Rectal smooth muscle tissue (tissue), 1 donor: ENCODE measurements at regions not wholly inside any gene's neighbourhood (a gene's known extent, or its start where the extent isn't known, plus 50 kb on each side); places are given as distances from the start of the nearest gene placed in this dataset.

Experiments used
- H3K27ac ChIP-seq: one replicate; pipeline ENCODE4 v1.7.0; 2013; ENCODE audit warnings: low read depth, low read length, inconsistent platforms
- H3K27me3 ChIP-seq: one replicate; pipeline ENCODE4 v1.7.0; 2013; ENCODE audit warnings: low read length; ENCODE audit not compliant: control insufficient read depth, insufficient read depth
- H3K36me3 ChIP-seq: one replicate; pipeline ENCODE4 v1.7.0; 2013; ENCODE audit warnings: low read length; ENCODE audit not compliant: control insufficient read depth, insufficient read depth
- H3K4me1 ChIP-seq: one replicate; pipeline ENCODE4 v1.7.0; 2013; ENCODE audit warnings: low read length; ENCODE audit not compliant: control insufficient read depth, insufficient read depth
- H3K4me3 ChIP-seq: one replicate; pipeline ENCODE4 v1.7.0; 2013; ENCODE audit warnings: low read length
- H3K9ac ChIP-seq: one replicate; pipeline ENCODE4 v1.7.0; 2013; ENCODE audit warnings: low read length

DNA sequence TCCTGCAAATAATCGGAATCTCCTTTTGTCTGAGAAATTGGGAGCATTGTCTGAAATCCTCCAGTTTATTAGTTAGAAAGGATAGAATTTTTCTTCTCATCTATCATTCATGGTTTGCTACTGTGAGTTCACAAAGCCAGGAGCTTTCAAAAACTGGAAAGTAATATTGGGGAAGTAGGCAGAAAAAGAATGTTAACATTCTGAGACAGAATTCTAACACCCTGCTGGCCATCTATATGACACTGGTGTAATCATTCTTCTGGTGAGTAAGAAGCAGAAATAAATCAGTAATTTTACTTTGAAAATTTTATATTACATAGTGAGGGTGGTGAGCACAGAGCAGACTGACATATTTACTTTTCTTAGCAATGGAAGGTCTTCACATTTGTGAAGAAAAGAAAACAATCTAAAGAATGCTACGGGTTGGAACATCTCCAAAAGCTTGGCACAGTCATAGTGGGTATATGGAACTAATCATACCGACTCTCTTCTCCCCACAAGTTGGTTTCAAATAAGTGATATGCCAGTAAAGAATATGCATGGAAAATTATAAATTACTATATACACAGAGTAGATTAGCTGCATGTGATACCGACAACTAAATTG lies 344.9 kb downstream of the LPIN1 start:
- no peak overlapping the region for H3K4me3 ChIP-seq
- H3K27me3 ChIP-seq, result peaks cover 3% of the 10 kb centered on the region
- H3K27ac ChIP-seq, result no peak overlapping the region
- no peak overlapping the region for H3K9ac ChIP-seq
- H3K4me1 ChIP-seq, result no peaks in the 10 kb centered on the region
- H3K36me3 ChIP-seq, result no peaks in the 10 kb centered on the region

DNA sequence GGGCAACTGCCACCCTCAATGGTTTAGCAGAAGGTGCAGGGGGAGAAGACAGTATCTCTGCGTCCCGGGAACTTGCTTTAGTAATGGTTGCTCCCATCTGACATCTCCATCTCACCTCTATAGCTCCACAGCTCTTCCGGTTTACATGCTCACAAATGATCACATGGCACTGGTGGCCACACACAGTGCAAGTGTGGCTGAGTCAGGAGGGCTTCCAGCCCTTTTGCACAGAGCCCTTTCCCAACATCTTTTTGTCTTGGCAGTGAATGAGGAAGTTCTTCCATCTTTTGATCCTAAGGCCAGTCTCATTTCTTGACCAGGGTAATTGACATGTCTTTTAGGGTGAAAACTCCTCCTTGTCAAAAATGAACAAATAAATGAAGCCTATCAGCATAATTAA lies 347.7 kb downstream of the LPIN1 start:
- H3K9ac ChIP-seq, result no peak overlapping the region
- H3K27me3 ChIP-seq, result peaks cover 3% of the 10 kb centered on the region
- no peak overlapping the region for H3K27ac ChIP-seq
- no peaks in the 10 kb centered on the region for H3K36me3 ChIP-seq
- H3K4me1 ChIP-seq, result no peaks in the 10 kb centered on the region
- H3K4me3 ChIP-seq, result no peak overlapping the region

DNA sequence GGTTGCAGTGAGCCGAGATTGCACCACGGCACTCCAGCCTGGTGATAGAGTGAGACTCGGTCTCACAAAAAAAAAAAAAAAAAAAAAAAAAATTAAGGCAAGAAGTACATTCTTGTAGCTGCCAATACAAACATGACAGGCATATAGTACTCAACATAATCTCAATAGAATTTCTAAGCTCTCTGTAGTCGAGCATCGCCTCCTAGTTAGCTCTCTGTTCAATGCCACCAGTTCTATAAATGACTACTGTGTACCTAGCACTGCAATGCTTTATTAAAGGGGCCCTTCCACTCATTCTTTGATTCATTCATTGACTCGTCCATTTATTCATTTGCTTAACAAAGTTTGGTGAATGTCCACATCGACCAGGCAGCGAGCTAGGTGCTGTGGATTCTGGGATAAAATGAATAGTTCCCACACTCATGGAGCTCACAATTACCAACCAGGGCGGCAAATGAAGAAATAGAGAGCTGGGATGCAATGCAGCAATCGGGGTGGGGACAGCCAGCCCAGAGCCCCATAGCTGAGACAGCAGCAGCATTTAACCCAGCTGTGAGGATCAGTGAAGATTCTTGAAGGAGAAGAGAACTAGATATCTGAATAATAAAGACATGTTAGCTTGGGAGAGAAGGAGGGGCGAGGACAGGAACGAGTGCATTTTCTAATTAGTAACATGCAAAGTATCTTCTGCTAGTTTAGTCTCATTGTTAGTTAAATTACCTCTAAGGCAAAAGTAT lies 349.8 kb downstream of the LPIN1 start:
- H3K4me3 ChIP-seq, result no peak overlapping the region
- no peaks in the 10 kb centered on the region for H3K36me3 ChIP-seq
- no peaks in the 10 kb centered on the region for H3K4me1 ChIP-seq
- no peak overlapping the region for H3K27ac ChIP-seq
- H3K27me3 ChIP-seq, result no peaks in the 10 kb centered on the region
- H3K9ac ChIP-seq, result no peak overlapping the region

DNA sequence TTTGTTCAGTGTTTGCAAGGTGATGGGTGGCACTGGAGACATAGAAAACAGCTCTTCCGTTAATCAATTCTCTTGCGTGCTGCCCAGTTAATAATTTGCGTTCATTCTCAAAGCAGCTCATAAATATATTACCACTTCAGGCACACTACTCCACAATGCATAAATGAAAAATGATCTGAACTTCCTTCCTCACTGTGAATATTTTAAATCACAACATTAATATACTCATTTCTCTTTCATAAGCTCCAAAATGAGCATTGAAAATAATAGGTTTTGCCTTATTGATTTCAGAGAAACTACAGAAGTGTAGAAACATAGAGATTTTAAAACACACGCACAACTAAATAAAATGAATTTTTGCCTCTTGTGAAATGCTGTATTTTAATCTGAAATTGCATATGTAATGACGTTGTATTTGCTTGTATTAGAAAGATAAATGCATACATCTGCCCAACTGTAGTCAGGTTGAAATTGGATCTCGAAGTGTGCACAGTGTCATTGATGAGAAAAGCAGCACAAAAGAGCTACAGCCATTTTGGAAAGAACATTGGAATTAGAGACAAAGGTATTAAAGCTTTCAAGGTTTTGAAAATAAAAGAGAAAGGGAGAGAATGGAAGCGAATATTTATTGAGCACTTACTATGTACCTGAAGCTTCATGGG lies 350.5 kb downstream of the LPIN1 start:
- Histone ChIP-seq H3K27ac (no peak overlapping the region), H3K27me3 (no peaks in the 10 kb centered on the region), H3K9ac (no peak overlapping the region), H3K36me3 (no peaks in the 10 kb centered on the region), H3K4me3 (no peak overlapping the region), H3K4me1 (no peaks in the 10 kb centered on the region)

DNA sequence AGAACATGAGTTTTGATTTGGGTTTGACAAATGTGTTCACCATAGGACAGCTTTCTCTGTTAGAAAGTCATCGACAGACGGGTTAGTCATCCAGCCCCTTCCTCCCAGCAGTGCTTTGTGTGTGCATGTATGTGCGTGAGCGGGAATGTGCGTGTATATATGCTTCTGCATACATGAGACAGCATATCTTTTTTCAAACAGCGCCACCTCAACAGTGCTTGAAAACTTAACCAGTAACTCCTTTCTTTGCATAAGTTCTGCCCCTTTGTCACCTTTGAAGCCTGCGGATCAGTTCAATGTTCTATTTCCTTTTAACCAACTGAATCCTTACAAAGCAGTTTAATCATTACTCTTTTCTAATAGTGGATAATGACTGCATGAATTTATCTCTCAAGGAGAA lies 351.4 kb downstream of the LPIN1 start:
- no peak overlapping the region for H3K4me3 ChIP-seq

DNA sequence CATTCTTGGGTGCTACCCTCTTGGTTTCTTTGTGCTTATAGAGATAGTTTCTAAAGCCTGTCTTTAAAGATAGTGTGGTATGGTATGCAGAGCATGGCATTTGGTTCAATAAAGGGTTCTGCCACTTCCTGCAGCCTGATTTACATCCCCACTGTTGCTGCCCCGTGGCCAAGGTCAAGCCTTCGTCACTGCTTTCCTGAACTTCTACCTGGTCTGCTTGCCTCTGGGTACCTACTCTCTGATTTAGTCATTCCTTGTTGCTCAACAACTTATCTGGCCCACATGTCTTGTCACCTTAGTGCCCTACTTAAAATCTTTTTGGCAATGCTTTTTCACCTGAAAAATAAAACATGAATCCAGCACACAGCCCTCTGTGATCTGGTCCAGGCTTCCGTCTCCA lies 352.9 kb downstream of the LPIN1 start:
- Histone ChIP-seq H3K36me3 (no peaks in the 10 kb centered on the region), H3K9ac (no peak overlapping the region), H3K27me3 (no peaks in the 10 kb centered on the region), H3K4me1 (no peaks in the 10 kb centered on the region), H3K27ac (no peak overlapping the region), H3K4me3 (no peak overlapping the region)

More for the DNA sequence above, 351.4 kb downstream of the LPIN1 start:
- H3K27me3 ChIP-seq, result no peaks in the 10 kb centered on the region
- no peaks in the 10 kb centered on the region for H3K4me1 ChIP-seq
- H3K36me3 ChIP-seq, result no peaks in the 10 kb centered on the region
- no peak overlapping the region for H3K27ac ChIP-seq
- H3K9ac ChIP-seq, result no peak overlapping the region

DNA sequence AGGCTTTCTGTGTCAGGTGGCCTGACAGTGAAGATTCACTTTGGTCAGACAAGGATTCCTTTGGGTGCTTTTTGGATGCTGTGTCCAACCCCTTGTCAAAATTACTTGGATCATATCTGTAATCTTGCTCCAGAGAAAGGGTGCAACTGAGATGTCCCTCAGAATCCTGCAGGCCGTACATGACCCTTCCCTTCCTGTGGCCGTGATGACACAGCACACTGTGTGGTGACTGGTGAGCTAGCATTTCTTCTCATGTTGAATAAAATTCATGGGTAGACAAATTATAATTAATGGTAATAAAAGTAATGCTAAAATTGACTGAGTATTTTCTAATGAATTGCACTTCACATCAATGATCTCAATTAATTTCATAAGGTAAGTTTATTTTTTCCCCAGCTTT lies 356.2 kb downstream of the LPIN1 start:
- Histone ChIP-seq H3K27me3 (no peaks in the 10 kb centered on the region), H3K36me3 (no peaks in the 10 kb centered on the region), H3K4me1 (no peaks in the 10 kb centered on the region), H3K9ac (no peak overlapping the region), H3K4me3 (no peak overlapping the region), H3K27ac (no peak overlapping the region)

DNA sequence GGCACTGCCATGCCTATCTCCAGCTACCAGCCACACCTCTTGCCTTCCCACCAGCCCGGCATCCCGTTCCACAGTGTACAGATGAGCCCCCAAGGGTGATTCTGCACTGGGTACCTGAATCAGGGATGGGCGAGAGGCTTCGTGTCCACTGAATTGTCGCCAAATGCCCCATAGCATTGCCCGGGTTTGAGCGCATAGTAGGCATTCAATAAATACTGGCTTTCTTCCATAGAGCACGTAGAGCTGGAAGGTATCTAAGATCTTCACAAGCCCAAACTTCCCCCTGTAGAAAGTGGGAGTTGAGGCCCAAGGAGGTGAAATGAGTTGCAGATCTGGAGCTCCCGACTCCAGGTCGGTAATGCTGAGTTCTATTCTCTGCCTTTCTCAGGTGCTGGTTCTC lies 358.7 kb downstream of the LPIN1 start:
- H3K27me3 ChIP-seq, result no peaks in the 10 kb centered on the region
- H3K27ac ChIP-seq, result no peak overlapping the region
- H3K4me1 ChIP-seq, result peaks cover 2% of the 10 kb centered on the region
- H3K36me3 ChIP-seq, result no peaks in the 10 kb centered on the region
- no peak overlapping the region for H3K4me3 ChIP-seq
- H3K9ac ChIP-seq, result no peak overlapping the region

DNA sequence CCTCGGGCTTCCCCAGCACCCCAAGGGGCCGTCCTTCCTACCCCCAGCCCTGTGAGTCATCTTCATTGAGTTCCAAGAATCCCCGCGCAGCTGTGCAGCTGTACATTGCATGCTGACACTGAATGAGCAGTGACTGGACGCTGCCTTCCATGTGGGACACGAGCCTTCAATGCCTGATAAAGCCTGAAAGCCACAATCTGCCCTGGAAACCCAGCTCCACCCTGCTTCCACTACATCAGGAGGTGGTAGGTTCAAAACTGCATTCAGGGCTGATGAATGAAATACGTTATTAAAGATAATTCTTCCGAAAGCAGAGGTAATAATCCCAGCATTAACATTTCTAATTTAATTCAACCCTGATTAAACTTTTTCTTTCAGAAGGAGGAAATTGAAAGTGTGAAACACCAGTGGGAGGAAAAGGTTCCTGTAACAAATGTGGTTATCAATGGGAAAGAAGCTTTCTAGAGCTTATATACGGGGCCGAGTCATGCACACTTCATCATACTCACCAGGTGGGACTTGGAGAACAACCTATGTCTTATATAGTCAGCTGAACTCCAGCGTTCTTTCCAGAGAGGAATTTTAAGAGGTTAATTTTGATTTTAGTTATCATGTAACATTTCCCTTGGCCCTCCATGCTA lies 360.1 kb downstream of the LPIN1 start:
- H3K27me3 ChIP-seq, result no peaks in the 10 kb centered on the region
- no peaks in the 10 kb centered on the region for H3K36me3 ChIP-seq
- no peak overlapping the region for H3K27ac ChIP-seq
- no peak overlapping the region for H3K9ac ChIP-seq
- H3K4me1 ChIP-seq, result peaks cover 2% of the 10 kb centered on the region
- no peak overlapping the region for H3K4me3 ChIP-seq

DNA sequence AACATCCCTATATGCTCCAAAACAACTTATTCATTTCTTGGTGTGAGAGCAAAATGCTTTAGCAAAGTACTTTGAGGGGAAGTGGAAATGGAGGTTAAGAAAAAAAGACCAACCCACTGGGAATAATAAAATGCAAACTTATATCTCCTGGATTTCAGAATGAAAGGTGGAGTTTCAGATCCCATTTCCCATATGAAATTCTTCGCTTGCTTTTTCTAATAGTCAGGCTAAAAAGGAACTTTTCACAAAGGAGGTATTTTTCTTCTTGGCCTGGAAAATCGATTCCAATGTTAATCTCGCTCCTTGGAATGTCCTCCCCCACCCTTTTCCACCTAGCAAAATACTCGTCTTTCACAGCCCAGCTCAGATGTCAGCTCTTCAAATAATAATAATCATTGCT lies 360.9 kb downstream of the LPIN1 start:
- H3K36me3 ChIP-seq, result no peaks in the 10 kb centered on the region
- no peak overlapping the region for H3K27ac ChIP-seq
- no peak overlapping the region for H3K9ac ChIP-seq
- no peak overlapping the region for H3K4me3 ChIP-seq
- H3K27me3 ChIP-seq, result no peaks in the 10 kb centered on the region
- H3K4me1 ChIP-seq, result peaks cover 2% of the 10 kb centered on the region

DNA sequence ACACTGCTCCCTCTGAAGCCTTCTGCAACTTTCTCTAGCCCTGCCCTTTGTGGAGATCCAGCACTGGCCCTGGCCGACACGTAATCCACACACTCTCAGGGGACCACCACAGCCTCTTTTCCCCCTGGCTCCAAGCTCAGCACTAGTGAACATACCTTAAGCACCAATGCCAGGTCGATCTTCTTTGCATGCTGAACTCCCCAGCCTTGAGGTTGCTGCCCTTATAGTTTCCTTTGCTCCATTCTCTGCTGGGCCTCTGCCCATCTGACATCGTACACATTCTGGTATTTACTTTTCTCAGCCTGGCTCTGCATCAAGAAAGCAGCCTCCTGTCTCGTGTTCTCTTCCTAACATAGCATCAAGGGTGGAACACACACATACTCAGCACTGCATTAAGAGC lies 361.5 kb downstream of the LPIN1 start:
- no peak overlapping the region for H3K27ac ChIP-seq
- no peaks in the 10 kb centered on the region for H3K27me3 ChIP-seq
- H3K9ac ChIP-seq, result no peak overlapping the region
- H3K4me3 ChIP-seq, result no peak overlapping the region
- H3K36me3 ChIP-seq, result no peaks in the 10 kb centered on the region
- H3K4me1 ChIP-seq, result peaks cover 2% of the 10 kb centered on the region

DNA sequence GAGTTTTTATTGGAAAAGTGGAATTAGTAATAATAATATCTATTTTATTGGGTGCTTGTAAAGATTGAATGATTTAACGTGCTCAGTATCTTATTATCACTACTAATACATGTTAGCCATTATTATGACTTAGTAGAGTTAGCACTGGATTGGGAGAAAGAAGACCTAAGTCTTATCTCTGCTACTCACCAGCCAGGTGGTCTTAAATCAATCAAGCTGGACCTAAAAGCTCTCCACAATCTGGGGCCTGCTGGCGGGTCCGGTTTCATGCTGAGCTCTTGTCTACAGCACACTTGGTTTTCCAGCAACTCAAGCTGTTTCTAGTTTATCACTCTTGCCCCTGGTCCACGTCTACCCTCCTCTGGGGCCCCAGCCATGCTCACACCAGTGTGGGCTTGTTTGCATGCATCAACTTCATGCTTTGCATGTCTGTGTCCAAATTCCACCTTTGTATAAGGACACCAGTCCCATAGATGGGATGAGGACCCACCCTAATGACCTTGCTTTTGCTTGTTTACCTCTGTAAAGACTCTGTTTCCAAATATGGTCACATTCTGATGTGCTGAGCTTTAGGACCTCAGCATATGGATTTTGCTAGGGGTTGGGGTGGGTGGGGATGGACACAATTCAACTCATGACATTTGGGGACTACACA lies 363.1 kb downstream of the LPIN1 start:
- no peak overlapping the region for H3K9ac ChIP-seq
- H3K27ac ChIP-seq, result no peak overlapping the region
- H3K4me1 ChIP-seq, result peaks cover 2% of the 10 kb centered on the region
- no peaks in the 10 kb centered on the region for H3K27me3 ChIP-seq
- no peaks in the 10 kb centered on the region for H3K36me3 ChIP-seq
- no peak overlapping the region for H3K4me3 ChIP-seq
